Endothelial cell of hepatic sinusoid (primary cell): ENCODE measurements at regions not wholly inside any gene's neighbourhood (a gene's known extent, or its start where the extent isn't known, plus 50 kb on each side); places are given as distances from the start of the nearest gene placed in this dataset.
"Not testable (repeated sequence)": the region's sequence is repeated elsewhere in the genome, so short reads cannot be mapped to it uniquely, and the experiment has no call there.

Experiments
- in situ Hi-C: cut with HindIII; loops from 2 replicates; pipeline ENCODE4 v1.10.0; 2017; ENCODE audit warnings: low sequenced_read_pairs

GRCh38 chrX:96182366-96182765 is 502.3 kb upstream of the DIAPH2 start:
- in situ Hi-C loops, result no loop called here

DNA sequence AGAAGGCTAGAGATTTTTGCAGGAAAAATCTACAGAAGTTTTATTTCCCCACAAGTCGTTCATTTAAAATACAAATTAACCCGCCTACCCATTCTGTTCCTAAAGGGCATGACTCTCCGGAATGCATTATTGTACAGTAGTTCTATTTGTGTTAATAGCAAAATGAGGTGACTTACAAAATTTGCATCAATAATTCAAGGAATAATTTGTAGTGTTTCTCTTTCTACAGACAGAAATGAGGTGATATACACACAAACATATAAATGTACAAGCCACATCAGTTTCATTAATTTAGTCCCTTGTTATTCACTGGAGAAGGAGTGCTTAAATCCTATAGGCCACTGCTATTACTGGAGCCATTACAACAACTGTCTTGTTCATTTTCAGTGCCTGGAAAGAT is 501.3 kb upstream of the DIAPH2 start:
- in situ Hi-C loops, result no loop called here

DNA sequence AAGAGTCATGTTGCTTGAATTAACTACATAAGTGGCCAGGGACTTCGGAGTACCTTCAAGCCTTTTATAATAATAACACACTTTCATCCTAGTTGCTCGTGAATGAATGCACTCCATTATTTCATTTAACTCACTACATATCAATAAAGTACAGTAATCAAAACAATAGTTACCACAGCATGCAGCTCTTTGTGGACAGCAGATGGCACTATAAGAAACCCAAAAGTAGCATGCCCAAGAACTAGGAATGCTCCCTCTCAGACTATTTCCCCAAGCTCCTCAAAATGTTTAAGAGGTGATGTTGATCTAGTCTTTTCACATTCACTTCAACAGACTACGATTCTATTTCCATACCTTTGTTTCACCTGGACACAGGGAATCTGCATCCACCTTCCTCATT is 500.8 kb upstream of the DIAPH2 start:
- in situ Hi-C loops, result no loop called here

GRCh38 chrX:96204928-96205327 is 479.7 kb upstream of the DIAPH2 start:
- in situ Hi-C loops, result no loop called here

- in situ Hi-C loops, result no loop called here
These were observed 472.7 kb upstream of the DIAPH2 start for GRCh38 chrX:96211953-96212352.

DNA sequence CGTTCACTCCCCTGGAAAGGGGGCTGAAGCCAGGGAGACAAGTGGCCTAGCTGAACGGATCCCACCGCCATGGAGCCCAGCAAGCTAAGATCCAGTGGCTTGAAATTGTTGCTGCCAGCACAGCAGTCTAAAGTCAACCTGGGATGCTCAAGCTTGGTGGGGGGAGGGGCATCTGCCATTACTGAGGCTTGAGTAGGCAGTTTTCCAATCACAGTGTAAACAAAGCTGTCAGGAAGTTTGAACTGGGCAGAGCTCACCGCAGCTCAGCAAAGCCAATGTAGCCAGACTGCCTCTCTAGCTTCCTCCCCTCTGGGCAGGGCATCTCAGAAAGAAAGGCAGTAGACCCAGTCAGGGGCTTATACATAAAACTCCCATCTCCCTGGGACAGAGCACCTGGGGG is 470.0 kb upstream of the DIAPH2 start:
- in situ Hi-C loops, result not testable (repeated sequence)

DNA sequence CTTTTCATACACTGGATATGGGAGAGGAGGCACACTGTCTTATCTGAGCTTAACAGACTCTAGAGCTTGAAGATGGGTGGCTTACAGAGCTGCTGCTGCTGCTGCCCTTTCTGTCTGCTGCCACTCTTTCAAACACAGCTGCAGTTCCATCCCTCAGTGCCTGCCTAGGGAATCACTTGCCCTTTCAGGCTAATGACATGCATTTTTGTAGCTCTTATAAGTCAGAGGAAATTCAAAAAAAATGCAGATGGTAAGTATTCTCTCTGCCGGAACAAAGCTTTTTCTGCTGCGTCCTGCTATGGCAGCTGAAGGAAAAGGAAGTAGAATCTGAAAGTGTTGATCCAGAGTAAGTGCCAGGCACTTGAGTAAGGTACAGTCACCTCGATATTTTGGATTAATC is 460.4 kb upstream of the DIAPH2 start:
- in situ Hi-C loops, result no loop called here

DNA sequence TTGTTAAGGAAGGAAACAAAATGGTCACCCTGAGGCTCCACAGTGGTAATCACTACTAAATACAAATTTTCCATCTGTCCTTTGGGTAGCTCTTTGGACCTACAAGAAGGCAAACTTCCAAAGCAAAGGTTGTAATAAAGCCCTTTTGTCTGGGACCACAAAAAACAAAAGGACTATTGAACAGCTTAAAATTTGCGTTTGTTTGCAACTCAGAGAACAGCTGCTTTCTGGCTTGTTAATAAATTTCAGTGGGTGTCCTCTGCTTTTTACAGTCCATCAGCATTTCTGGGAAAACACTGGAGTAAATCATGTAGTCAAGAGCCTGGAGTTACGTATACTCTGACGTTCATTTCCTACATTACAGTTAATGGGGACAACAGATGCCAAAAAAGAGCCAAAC is 439.7 kb upstream of the DIAPH2 start:
- in situ Hi-C loops, result no loop called here

DNA sequence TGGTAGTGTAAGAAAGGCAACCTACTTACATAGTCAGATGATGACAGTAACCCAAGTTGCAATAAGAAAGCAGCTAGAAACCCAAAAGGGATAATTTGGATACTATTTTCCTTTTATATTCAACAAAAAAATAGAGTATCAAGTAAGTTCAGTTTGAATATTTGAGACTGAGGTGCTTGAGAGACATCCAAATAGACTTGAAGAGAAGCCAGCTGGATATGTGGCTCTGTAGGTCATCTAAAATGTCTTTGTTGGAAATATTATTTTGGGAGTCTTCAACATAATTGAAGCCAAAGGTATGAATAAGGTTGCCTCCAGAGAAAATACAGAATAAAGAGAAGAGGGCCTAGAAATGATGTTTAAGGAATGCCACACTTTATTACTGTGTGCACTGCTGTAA is 438.2 kb upstream of the DIAPH2 start:
- in situ Hi-C loops, result no loop called here
